DMS114 treated with DMSO at 0.1 percent for 48 hours (cell line): ENCODE measurements at regions not wholly inside any gene's neighbourhood (a gene's known extent, or its start where the extent isn't known, plus 50 kb on each side); places are given as distances from the start of the nearest gene placed in this dataset.

Experiments used
- DNase-seq: peaks from one replicate; lab custom pipeline; 2025; ENCODE audit not compliant: unreplicated experiment; lab: John Stamatoyannopoulos, UW

DNA sequence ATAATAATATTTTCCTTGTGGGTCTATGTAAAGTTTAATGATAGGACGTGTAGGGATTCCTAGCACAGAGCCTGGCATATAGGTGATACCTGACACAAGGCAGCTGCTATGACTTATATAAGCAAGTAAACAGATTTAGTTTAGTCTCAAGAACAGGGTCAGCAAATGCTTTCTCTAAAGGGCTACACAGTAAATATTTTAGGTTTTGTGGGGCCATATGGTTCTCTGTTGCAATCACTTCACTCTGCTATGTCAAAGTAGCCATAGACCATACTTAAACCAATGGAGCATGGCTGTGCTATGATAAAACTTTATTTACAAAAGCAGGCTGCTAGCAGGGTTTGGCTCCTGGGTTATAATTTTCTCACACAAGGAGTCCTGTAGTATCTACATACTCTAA is 204.8 kb upstream of the KLF4 start:
- DNase-seq: no peak

DNA sequence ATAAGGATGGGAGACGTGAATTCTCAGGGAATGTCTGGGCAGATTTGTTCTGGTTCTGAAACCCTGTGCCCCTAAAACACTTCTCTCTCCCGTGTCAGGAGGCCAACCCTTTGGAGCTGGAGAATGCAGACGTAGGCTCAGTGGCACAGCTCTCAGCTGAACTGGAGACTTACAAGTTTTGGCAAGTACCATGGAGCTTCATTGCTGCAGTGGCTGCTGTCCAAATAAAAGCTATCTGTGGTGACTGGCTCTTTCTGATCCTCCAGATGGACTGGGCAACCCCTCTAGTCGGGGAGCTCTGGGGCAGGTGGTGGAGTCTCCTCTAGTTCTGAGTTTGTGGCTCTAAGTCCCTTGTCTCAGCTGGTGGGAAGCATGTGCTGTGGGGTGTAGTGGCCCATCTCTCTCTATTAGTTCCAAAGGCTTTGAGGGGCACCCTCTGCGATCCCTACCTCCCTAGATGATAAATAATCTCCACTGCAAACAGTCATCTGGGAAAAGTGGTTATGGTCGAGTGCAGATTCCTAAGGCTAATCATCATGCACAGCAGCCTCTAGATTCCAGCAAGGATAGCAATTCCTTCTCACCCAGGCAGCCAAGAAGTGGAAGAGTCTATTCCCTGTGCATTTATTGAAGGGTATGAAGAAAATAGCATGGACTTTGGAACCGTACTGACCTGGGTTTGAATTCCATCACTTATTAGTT is 204.2 kb upstream of the KLF4 start:
- DNase-seq: no peak

DNA sequence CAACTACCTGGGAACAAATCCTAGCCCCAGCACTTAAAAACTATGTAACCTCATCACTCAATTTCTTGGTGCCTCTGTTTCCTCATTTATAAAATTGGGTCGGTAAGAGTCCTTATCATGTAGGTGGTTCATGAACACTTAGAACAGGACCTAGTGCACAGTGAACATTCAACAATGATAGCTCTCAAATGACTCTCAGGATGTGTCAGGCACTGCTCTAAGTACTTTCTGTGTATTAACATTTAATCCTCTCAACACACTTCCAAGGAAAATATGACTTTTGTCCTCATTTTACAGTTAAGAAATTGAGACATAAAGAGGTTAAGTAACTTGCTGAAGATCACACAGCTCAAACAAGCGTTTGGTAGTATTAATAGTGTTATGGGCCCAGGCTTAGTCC is 202.1 kb upstream of the KLF4 start:
- no peak for DNase-seq

DNA sequence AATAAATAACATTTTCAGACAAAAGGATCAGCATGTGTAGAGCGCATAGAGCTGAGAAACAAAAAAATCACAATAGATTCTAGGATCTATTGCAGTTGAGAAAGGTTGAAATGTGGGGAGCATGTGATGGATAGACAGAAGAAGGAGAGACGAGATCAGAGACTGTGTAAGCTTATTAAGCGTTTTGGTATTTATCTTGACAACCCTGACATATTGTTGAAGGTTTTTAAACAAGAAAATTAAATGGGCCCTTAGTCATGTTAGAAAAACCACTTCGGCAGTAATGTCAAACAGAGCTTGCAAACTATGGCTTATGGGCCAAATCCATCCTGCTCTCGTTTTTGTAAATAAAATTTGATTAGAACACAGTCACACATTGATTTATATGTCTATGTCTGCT is 200.5 kb upstream of the KLF4 start:
- no peak for DNase-seq

DNA sequence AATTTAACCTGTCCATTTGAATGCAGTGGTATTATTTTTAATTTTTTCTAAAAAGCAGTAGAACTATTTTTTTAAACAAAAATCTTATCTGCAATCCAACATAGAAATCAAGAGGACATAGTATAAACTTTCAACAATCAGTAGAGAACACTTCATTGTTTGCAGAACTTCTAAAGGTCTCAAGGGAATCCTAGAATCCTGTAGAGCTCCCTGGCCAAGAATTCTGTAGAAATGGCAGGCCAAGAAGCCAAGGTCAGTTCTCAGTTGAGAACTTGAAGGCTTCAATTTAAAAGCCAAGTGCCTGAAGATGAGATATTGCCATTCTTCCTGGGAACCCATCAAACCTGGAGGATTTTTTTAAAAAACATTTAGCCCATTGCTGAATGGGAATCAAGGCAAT is 199.2 kb upstream of the KLF4 start:
- DNase-seq: no peak

DNA sequence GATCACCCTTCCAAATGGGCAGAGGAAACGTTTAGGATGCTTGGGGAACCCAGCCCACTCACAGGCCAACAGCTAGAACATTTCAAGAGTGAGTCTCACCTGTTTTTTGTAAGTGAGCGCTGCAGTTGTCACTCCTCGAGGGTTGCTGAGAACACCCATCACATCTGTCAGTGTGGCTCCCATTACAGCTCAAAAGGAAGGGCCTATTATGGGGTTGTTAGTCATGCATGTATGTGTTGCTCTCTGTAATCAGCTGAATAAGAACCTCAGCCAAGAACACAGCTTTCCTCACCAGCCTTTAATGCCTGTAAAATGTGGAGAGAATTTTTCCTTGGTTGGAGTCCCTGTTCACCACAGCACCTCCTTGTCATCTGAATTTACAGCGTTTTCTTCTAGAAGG is 196.3 kb upstream of the KLF4 start:
- DNase-seq: no peak

DNA sequence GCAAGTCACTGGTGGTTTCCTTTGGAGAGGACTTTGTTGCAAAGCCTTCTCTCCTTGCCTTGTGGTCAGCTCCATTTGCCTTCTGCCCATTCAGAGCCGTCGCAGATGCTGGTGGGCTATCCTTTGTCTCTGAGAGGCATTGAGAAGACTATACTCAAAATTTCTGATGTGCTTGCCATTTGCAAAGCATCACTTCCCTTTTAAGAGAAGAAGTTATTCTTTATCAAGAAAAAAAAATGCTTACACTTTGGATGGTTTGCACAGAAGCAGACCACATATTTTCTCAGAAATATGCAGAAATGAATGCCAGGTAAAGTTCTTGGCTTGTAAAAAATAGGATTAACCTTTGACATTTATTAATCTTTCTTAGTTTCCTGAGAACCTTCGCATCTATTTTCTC is 195.8 kb upstream of the KLF4 start:
- DNase-seq: no peak

DNA sequence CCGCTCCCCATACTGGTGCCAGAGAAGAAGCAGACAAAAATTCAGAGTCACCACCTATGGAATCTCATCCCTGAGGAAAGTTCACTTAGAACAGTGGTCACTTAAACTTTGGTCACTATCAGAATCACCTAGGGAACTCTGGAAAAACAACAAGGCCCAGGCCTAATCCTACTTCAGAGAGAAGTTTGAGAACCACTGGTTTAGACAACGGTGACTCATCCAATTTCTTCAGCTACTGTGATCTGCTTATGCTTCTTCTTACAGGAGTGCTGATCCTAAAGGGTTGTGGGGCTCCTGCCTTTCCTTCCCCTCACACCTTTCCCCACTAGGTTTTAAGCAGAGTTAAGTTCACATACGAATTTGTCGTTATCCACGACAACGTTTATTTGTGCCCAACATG is 194.7 kb upstream of the KLF4 start:
- no peak for DNase-seq

DNA sequence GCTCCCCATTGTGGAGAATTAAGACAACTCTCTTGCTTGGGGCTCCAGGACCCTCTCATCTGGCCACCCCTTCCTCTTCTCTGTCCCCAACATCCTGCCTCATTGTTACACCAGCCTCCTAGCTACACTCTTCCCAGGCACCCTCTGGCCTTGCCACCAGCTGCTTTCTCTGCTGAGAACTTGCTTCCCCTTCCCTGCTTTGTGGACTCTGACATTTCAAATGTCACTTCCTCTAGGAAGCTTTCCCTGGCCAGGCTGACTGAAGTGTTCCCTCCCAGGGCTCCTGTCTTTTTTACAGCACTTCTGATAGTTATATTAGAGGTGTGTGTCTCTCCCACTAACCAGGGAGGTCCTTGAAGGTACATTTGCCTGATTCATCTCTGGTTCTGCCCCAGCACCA is 194.0 kb upstream of the KLF4 start:
- DNase-seq: no peak

DNA sequence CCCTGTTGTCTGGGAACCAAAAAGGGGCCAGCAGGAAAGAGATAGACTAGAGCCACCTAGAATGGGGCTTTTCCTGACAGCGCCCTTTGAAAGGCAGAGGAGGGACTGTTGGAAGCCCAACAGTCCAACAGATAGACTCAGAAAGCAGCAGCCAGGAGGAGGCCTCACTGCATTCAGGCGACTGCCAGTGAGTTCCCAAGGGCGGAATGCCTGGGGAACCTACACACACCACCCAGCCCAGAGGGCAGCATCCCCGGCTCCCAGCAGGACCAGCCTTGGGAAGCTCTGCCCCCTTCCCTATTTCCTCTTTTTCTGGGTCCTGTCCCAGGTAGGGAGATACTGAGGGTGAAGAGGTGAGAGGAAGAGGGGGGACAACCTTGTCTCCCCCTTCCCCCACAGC is 192.4 kb upstream of the KLF4 start:
- no peak for DNase-seq

DNA sequence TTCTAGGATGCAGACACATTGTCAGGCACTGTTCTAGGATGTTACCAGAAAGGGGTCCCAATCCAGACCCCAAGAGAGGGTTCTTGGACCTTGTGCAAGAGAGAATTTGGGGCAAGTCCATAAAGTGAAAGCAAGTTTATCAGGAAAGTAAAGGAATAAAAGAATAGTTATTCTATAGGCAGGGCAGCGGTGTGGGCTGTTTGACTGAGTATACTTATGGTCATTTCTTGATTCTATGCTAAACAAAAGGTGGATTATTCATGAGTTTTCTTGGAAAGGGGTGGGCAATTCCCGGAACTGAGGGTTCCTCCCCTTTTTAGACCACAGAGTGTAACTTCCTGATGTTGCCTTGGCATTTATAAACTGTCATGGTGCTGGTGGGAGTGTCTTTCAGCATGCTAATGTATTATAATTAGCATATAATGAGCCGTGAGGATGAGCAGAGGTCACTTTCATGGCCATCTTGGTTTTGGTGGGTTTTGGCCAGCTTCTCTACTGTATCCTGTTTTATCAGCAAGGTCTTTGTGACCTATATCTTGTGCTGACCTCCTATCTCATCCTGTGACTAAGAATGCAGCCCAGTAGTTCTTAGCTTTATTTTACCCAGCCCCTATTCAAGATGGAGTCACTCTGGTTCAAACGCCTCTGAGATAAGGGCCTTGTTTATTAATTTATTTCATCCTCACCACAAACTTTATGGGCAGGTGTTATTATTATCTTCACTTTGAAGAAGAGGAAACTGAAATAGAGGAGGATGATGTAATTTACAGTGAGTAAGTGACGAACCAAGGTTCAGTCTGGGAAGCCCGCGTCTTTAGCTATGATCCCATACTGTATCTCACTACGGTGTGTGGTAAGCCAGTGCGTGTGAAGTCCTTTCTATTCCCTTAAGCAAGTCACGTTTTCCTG is 186.0 kb upstream of the KLF4 start:
- no peak for DNase-seq

DNA sequence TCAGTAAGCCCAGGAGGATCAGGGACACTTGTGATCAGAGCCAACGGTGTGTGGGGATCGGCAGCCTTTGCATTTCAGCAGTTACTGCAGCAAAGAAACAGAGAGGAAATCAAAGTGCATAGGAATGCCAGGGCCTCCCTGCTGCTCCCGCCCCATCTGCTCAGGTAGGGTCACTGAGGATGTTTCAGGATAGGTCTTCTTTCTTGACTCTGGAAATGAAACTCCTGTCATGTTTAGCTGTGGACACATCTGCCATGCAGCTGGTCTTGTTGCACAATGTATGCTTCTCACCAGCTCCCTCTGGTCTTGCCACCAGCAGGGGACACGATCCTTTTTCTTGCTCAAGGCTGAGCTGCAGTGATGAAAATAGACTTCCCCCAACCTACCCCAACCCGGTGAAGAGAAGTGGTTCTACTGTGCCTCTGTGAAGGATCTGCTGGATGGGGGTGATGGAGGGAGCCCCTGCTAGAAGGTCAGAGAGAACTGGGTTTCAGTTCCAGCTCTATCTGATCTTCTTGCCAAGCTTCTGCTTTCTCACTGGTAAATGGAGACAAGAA is 185.2 kb upstream of the KLF4 start:
- DNase-seq: no peak

DNA sequence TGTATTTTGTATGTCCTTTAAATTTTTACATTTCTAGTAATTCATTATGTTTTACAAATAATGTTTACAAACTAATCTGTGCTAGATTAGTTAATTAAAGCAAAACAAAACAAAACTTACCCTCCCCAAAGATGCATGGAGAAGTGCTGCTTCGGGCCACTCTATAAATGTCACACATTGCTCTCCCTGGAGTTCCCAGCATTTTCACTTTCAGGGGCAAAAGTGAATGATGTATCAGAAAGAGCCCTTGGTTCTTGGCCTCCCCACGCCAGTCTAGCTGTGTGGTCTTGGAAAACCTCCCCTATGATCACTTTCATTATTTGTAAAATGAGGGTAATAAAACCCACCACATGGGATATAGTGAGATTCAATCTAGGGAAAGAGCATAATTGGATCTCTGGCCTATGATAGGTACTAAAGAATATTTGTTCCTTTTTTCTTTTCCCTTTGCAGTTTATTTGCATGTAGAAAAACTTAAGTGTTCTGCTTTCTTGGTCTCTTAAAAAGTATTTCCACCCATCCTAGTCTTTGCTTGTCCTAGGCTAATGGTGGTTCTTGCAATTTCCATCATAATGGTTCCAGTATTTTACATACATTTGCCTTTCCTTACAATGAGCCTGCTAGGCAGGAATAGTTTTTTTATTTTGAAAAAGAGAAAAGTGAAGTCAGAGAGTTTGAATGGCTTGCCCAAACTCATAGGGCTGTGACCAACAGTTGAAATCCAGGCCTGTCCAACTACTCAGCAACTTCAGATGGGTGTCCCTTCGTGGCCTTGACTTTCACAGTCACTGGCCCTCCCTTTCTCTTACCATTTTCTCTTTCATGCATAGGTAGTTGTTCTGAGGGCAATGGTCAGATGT is 184.5 kb upstream of the KLF4 start:
- DNase-seq: no peak

DNA sequence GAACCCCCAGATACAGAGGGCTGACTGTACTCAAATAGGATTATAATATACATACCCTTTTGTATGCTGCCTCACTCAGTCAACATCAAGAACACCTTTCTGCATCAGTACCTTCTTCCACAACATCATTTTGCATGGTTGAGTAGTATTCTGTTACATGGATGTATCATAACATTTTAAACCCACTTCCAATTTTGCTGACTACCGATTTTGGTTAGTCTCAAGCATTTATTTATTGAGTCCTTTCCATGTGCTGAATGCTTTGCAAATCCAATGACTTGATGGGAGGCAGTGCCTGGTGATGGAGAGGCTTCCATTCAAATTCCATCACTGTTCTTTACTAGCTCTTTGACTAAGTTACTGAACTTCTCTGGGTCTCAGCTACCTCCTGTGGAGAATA is 182.0 kb upstream of the KLF4 start:
- DNase-seq: no peak

DNA sequence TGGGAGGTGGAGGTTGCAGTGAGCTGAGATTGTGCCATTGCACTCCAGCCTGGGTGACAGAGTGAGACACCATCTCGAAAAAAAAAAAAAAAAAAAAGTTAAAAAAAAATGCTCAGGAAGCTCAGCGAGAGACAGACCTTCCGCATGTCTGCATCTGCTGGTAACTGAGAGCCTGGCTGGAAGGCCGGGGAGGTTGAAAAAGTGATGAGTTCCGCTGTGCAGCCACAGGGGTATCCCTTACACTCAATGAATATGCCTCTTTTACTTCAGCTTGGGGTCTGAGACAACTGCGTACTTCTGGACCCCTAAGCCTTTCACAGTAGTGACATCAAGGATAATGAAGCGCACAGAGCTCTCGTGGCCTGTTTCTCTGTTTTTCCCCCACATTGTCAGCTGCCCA is 179.9 kb upstream of the KLF4 start:
- DNase-seq: no peak

DNA sequence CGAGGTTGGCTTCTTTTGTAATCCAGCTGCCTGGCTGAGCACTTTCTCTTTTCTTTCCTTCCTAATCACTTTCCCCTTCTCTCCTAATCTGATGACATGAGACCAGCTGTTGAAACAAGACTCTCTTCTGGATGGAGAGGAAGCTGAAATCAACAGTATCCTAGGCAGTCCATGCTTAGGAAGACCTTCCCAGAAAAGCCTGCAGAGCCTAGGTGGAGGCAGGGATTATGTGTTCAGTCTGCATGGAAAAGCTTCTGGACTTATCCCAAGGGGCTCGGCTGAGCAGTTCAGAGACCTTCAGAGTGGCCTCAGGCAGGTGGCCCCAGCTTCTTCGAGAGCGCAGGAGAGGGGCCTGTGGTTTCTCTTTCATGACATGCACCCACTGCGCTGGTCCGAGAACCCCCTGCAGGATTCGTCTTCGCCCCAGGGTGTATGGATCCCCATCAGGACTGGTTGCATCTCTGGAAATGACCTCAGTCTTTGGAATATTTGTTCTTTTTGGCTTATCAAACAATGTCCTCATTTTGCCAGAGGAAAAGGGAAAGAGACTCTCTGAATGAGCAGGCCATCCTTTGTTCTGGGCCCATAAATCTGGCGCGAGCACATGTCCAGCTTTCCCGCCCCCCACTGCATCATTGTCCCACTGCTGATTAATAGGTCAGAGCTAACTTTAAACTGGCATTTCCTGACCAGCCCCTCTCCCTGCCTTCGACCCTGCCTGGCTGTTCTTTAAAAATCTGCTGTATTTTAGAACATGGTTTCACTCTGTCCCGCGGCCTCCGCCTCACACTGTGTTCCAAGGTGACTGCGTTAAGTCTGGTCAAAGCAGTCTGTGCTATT is 177.9 kb upstream of the KLF4 start:
- DNase-seq: no peak

DNA sequence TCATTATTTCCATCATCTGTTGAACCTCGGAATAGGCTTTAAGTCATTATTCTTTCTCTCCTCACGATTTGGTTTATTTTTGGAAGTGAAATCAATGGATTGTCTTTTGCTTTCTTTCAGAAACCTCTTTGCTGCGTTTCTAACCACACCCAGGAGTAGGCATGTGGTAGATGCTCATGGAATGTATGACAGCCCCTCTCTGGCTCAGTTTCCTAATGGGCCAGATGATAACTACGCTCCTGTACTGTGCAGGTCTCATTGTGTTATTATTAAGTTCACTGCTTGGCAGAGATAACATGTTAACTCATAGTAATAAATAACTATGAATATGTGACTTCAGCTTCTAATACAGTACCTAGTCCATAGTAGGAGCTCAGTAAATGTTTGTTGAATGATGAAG is 175.5 kb upstream of the KLF4 start:
- no peak for DNase-seq

DNA sequence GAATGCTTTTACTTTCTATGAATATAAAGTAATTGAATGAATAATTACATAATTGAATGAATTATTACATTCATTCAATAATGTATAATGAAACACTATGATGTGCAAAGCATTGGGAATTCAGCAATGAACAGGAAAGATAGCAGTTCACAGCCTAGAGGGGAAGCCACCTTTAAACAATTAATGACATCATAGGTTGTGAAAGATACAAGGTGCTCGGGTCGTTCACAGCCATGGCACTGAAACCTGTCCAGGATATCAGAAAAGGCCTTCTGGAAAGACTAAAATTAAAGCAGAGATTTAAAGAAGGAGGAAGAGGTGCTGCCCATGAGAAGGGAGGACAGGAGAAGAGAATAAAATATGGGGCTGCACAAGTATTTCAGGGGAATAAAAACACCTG is 171.4 kb upstream of the KLF4 start:
- no peak for DNase-seq

DNA sequence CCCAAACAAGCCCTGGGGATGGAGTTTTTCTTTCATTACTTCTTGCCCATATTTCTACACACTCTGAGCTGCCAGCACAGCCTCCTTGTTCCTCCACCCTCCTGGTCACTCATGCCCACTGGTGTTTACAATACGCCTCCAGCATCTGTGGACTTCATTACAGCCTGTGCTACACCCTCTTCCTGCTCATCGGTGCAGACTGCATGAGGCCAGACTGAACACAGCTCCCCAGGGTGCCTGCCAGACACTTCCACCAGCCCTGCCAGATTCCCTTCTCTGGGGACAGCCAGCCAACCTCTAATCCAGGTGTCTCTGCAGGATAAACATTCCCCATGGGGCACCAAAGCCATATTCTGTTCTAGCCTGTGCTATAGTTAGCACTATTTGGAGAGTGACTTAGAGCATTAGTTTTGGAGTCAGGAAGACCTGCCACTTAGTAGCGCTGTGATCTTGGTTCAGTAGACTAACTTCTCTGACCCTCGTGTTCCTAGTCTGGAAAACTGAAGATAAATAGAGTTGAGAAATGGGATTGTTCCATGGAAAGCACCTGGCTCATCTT is 163.8 kb upstream of the KLF4 start:
- DNase-seq: no peak

DNA sequence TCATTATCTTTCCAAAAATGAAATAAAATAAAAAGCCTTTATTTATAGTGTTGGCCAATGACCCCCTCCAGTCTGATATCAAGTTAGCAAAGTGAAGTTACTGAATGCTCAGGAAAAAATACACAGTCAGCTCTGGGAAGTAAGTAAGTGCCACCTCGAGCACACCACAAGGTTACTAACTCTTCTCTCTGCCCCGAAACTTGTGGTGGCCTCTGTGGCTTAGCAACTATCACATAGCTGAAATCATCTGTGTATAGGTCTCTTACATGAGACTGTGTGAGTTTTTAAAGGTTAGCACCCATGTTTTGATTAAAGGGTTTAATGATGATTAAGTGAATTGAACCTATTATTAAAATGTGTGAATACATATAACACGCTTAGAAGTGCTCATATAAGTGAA is 161.4 kb upstream of the KLF4 start:
- no peak for DNase-seq
